CD14-positive monocyte (primary cell): ENCODE measurements at regions not wholly inside any gene's neighbourhood (a gene's known extent, or its start where the extent isn't known, plus 50 kb on each side); places are given as distances from the start of the nearest gene placed in this dataset.

ENCODE experiments used
- DNase-seq, 3 donors: peaks; one replicate each; pipeline ENCODE4 v3.0.0-alpha.2; 2011 to 2022
- H2AFZ ChIP-seq: 2 replicates; pipeline ENCODE4 v1.6.0; 2012; ENCODE audit warnings: mild to moderate bottlenecking, low read depth, low read length, inconsistent platforms; ENCODE audit not compliant: insufficient read depth, poor library complexity, severe bottlenecking
- H3K27ac ChIP-seq, 2 donors: 1 replicate in 1 of 2; 2 replicates in 1 of 2; pipeline ENCODE4 v1.5.1; 2012 to 2013; ENCODE audit warnings: low read length in 2 of 2, control low read depth in 1 of 2, inconsistent platforms in 1 of 2, low read depth in 1 of 2, mild to moderate bottlenecking in 1 of 2
- H3K27me3 ChIP-seq, 2 donors: one replicate each; pipeline versions ENCODE4 v1.6.0 to v1.6.1; 2011 to 2013; ENCODE audit warnings: low read length in 2 of 2; ENCODE audit not compliant: control insufficient read depth in 2 of 2, insufficient read depth in 2 of 2
- H3K36me3 ChIP-seq, 2 donors: replicated peaks in 1 of 2; 1 replicate in 1 of 2; 2 replicates in 1 of 2; pipeline versions ENCODE4 v1.5.1 to v1.6.1; 2012 to 2013; ENCODE audit warnings: low read length in 2 of 2, control low read depth in 1 of 2, inconsistent platforms in 1 of 2, mild to moderate bottlenecking in 1 of 2; ENCODE audit not compliant: insufficient read depth in 2 of 2, control insufficient read depth in 1 of 2
- H3K4me1 ChIP-seq, 2 donors: 1 replicate in 1 of 2; 2 replicates in 1 of 2; pipeline versions ENCODE4 v1.5.1 to v1.6.1; 2012 to 2013; ENCODE audit warnings: low read length in 2 of 2, control low read depth in 1 of 2, inconsistent platforms in 1 of 2, mild to moderate bottlenecking in 1 of 2, moderate library complexity in 1 of 2; ENCODE audit not compliant: insufficient read depth in 2 of 2, control insufficient read depth in 1 of 2
- H3K4me2 ChIP-seq: replicated peaks from 2 replicates; pipeline ENCODE3; 2012; ENCODE audit warnings: low read length, moderate library complexity, mild to moderate bottlenecking; ENCODE audit not compliant: poor library complexity, severe bottlenecking; ENCODE audit errors: extremely low read depth
- H3K4me3 ChIP-seq, 3 experiments: fragments of 200-600 bp in 1 of 3; sonication (generic) in 1 of 3; replicated peaks in 1 of 3; 1 replicate in 2 of 3; 2 replicates in 1 of 3; pipeline ENCODE4 v1.5.1; 2011 to 2013; ENCODE audit warnings: low read length in 3 of 3, mild to moderate bottlenecking in 3 of 3, control low read depth in 2 of 3, low read depth in 2 of 3, inconsistent platforms in 1 of 3, moderate library complexity in 1 of 3
- H3K79me2 ChIP-seq: 2 replicates; pipeline ENCODE4 v1.6.0; 2012; ENCODE audit warnings: mild to moderate bottlenecking, control low read depth, inconsistent platforms, low read length, moderate library complexity; ENCODE audit not compliant: insufficient read depth
- H3K9ac ChIP-seq: 2 replicates; pipeline ENCODE4 v1.6.0; 2017; ENCODE audit warnings: low read length, mild to moderate bottlenecking; ENCODE audit not compliant: insufficient read depth, poor library complexity, severe bottlenecking
- H3K9me3 ChIP-seq, 2 donors: replicated peaks in 1 of 2; 1 replicate in 1 of 2; 2 replicates in 1 of 2; pipeline versions ENCODE4 v1.5.1 to v1.6.1; 2012 to 2013; ENCODE audit warnings: low read length in 2 of 2, control low read depth in 1 of 2; ENCODE audit not compliant: control insufficient read depth in 1 of 2, insufficient read depth in 1 of 2
- H4K20me1 ChIP-seq: 2 replicates; pipeline ENCODE4 v1.6.0; 2012; ENCODE audit warnings: mild to moderate bottlenecking, low read length, control low read depth, moderate library complexity; ENCODE audit not compliant: insufficient read depth
- H3K27ac Mint-ChIP-seq, 7 donors: one replicate each; pipeline ENCODE4 v1.8.0; 2020; ENCODE audit warnings: mild to moderate bottlenecking in 7 of 7, mixed read lengths in 7 of 7, moderate library complexity in 6 of 7, inconsistent platforms in 2 of 7
- H3K27me3 Mint-ChIP-seq, 3 donors: one replicate each; pipeline ENCODE4 v1.8.0; 2021 to 2022; ENCODE audit warnings: low read depth in 3 of 3, mild to moderate bottlenecking in 3 of 3, mixed read lengths in 3 of 3, moderate library complexity in 3 of 3, inconsistent platforms in 1 of 3
- H3K36me3 Mint-ChIP-seq, 2 donors: one replicate each; pipeline ENCODE4 v1.8.0; 2020; ENCODE audit warnings: mixed read lengths in 2 of 2, inconsistent platforms in 1 of 2, mild to moderate bottlenecking in 1 of 2
- H3K4me1 Mint-ChIP-seq: one replicate; pipeline ENCODE4 v1.8.0; 2020; ENCODE audit warnings: mild to moderate bottlenecking, mixed read lengths
- H3K4me3 Mint-ChIP-seq, 2 donors: one replicate each; pipeline ENCODE4 v1.8.0; 2020; ENCODE audit warnings: mild to moderate bottlenecking in 2 of 2, mixed read lengths in 2 of 2, moderate library complexity in 1 of 2
- H3K9me3 Mint-ChIP-seq, 7 donors: one replicate each; pipeline ENCODE4 v1.8.0; 2020 to 2022; ENCODE audit warnings: mixed read lengths in 7 of 7, mild to moderate bottlenecking in 6 of 7, moderate library complexity in 6 of 7, inconsistent platforms in 2 of 7
- WGBS: methylation state at CpG from one replicate; pipeline ENCODE4 v1.1.5; 2013; ENCODE audit warnings: missing lambda C conversion rate; ENCODE audit not compliant: insufficient coverage; 5-methylcytosine and 5-hydroxymethylcytosine counted together
- intact Hi-C, 2 donors: fragments of 100-400 bp; cut with micrococcal nuclease; formaldehyde crosslinking; loops; one replicate each; pipeline versions ENCODE4 v1.15.0 to v1.15.1; 2023
- TF ChIP-seq, protein P1 (sequence below): fragments of 200-600 bp; IDR thresholded peaks from one replicate; pipeline ENCODE4 v1.8.0; 2022; ENCODE audit warnings: antibody characterized with exemption, mild to moderate bottlenecking

GRCh38 chr6:85775883-85776282 is 133.2 kb upstream of the SYNCRIP start:
- TF ChIP-seq, protein P1, sequence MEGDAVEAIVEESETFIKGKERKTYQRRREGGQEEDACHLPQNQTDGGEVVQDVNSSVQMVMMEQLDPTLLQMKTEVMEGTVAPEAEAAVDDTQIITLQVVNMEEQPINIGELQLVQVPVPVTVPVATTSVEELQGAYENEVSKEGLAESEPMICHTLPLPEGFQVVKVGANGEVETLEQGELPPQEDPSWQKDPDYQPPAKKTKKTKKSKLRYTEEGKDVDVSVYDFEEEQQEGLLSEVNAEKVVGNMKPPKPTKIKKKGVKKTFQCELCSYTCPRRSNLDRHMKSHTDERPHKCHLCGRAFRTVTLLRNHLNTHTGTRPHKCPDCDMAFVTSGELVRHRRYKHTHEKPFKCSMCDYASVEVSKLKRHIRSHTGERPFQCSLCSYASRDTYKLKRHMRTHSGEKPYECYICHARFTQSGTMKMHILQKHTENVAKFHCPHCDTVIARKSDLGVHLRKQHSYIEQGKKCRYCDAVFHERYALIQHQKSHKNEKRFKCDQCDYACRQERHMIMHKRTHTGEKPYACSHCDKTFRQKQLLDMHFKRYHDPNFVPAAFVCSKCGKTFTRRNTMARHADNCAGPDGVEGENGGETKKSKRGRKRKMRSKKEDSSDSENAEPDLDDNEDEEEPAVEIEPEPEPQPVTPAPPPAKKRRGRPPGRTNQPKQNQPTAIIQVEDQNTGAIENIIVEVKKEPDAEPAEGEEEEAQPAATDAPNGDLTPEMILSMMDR, result no peak
- no peak overlapping the region for H3K4me3 Mint-ChIP-seq
- Histone ChIP-seq H3K4me1 (no peaks in the 10 kb centered on the region), H3K9ac (no peak overlapping the region), H3K79me2 (no peaks in the 10 kb centered on the region), H3K27me3 (no peaks in the 10 kb centered on the region), H4K20me1 (no peaks in the 10 kb centered on the region), H3K27ac (no peak overlapping the region), H2AFZ (no peak overlapping the region), H3K4me3 (no peak overlapping the region), H3K9me3 (peaks cover 0 to 13% of the 10 kb centered on the region in 2 donors), H3K36me3 (no peaks in the 10 kb centered on the region), H3K4me2 (no peak overlapping the region)
- H3K27ac Mint-ChIP-seq, result no peak overlapping the region
- WGBS, result no CpG with 5 or more reads among the region's 4 CpGs
- no peaks in the 10 kb centered on the region for H3K4me1 Mint-ChIP-seq
- no peaks in the 10 kb centered on the region for H3K36me3 Mint-ChIP-seq
- intact Hi-C loops, result no loop called here
- peaks cover 1 to 3% (median 3%) of the 10 kb centered on the region in 3 donors for H3K27me3 Mint-ChIP-seq
- H3K9me3 Mint-ChIP-seq, result peaks cover 2 to 18% (median 5%) of the 10 kb centered on the region in 7 donors
- DNase-seq, result no peak

GRCh38 chr6:85772641-85773040 is 130.0 kb upstream of the SYNCRIP start:
- no peaks in the 10 kb centered on the region for H3K4me1 ChIP-seq
- H3K9me3 ChIP-seq, result peaks cover 0 to 3% of the 10 kb centered on the region in 2 donors
- no peaks in the 10 kb centered on the region for H3K79me2 ChIP-seq
- H3K27me3 ChIP-seq, result no peaks in the 10 kb centered on the region
- no peaks in the 10 kb centered on the region for H3K36me3 Mint-ChIP-seq
- H3K27ac Mint-ChIP-seq, result no peak overlapping the region
- intact Hi-C loops, result no loop called here
- H3K4me3 Mint-ChIP-seq, result no peak overlapping the region
- no peaks in the 10 kb centered on the region for H3K4me1 Mint-ChIP-seq
- H3K4me3 ChIP-seq, result no peak overlapping the region
- no peak overlapping the region for H2AFZ ChIP-seq
- no peaks in the 10 kb centered on the region for H3K36me3 ChIP-seq
- peaks cover 1 to 4% (median 3%) of the 10 kb centered on the region in 3 donors for H3K27me3 Mint-ChIP-seq
- no peaks in the 10 kb centered on the region for H4K20me1 ChIP-seq
- TF ChIP-seq, protein P1, result no peak
- H3K4me2 ChIP-seq, result no peak overlapping the region
- no peak overlapping the region for H3K27ac ChIP-seq
- 80% methylated on average over 2 of the region's 2 CpGs for WGBS
- H3K9ac ChIP-seq, result no peak overlapping the region
- no peak for DNase-seq
- peaks cover 0 to 18% (median 0%) of the 10 kb centered on the region in 7 donors for H3K9me3 Mint-ChIP-seq
